Smooth muscle cell (in vitro differentiated cells): ENCODE measurements at regions not wholly inside any gene's neighbourhood (a gene's known extent, or its start where the extent isn't known, plus 50 kb on each side); places are given as distances from the start of the nearest gene placed in this dataset.

Source experiments
- DNase-seq: peaks from one replicate; lab custom pipeline; 2025; ENCODE audit not compliant: unreplicated experiment; lab: John Stamatoyannopoulos, UW
- H2AFZ ChIP-seq: fragments of 200-600 bp; sonication (generic); 2 replicates; pipeline ENCODE4 v1.6.0; 2016; ENCODE audit warnings: antibody characterized with exemption, low read depth, mild to moderate bottlenecking
- H3F3A ChIP-seq: fragments of 200-600 bp; sonication (generic); 2 replicates; pipeline ENCODE4 v1.6.0; 2017; ENCODE audit warnings: antibody characterized with exemption, low read depth
- H3K27ac ChIP-seq: fragments of 200-600 bp; sonication (generic); 2 replicates; pipeline ENCODE4 v1.5.1; 2016; ENCODE audit warnings: low read depth, mild to moderate bottlenecking
- H3K27me3 ChIP-seq: fragments of 200-600 bp; sonication (generic); 2 replicates; pipeline ENCODE4 v1.6.1; 2016; ENCODE audit warnings: low read depth, mild to moderate bottlenecking
- H3K36me3 ChIP-seq: fragments of 200-600 bp; sonication (generic); 2 replicates; pipeline ENCODE4 v1.5.1; 2016; ENCODE audit warnings: low read depth
- H3K4me1 ChIP-seq: fragments of 200-600 bp; sonication (generic); 2 replicates; pipeline ENCODE4 v1.5.1; 2016; ENCODE audit warnings: low read depth
- H3K4me2 ChIP-seq: fragments of 200-600 bp; sonication (generic); 2 replicates; pipeline ENCODE4 v1.6.0; 2016; ENCODE audit warnings: mild to moderate bottlenecking
- H3K4me3 ChIP-seq: fragments of 200-600 bp; sonication (generic); 2 replicates; pipeline ENCODE4 v1.5.1; 2016; ENCODE audit warnings: mild to moderate bottlenecking
- H3K79me2 ChIP-seq: fragments of 200-600 bp; sonication (generic); 2 replicates; pipeline ENCODE4 v1.6.0; 2016; ENCODE audit warnings: low read depth, mild to moderate bottlenecking
- H3K9ac ChIP-seq: fragments of 200-600 bp; sonication (generic); 2 replicates; pipeline ENCODE4 v1.6.0; 2016; ENCODE audit warnings: low read depth
- H3K9me3 ChIP-seq: fragments of 200-600 bp; sonication (generic); replicated peaks from 2 replicates; pipeline ENCODE4 v1.5.1; 2016; ENCODE audit warnings: low read depth
- H4K20me1 ChIP-seq: fragments of 200-600 bp; sonication (generic); 2 replicates; pipeline ENCODE4 v1.6.0; 2016; ENCODE audit warnings: low read depth
- CTCF ChIP-seq: fragments of 200-600 bp; sonication (generic); IDR thresholded peaks from 2 replicates; pipeline ENCODE4 v1.5.1; 2017; ENCODE audit warnings: borderline replicate concordance, mild to moderate bottlenecking, antibody characterized with exemption; ENCODE audit not compliant: insufficient read depth, poor library complexity, severe bottlenecking
- WGBS: methylation state at CpG from one replicate; pipeline ENCODE4 v1.1.7; 2016; ENCODE audit warnings: low lambda C conversion rate; 5-methylcytosine and 5-hydroxymethylcytosine counted together

- Histone ChIP-seq H3K4me1 (no peaks in the 10 kb centered on the region), H3K4me3 (no peak overlapping the region), H3F3A (no peaks in the 10 kb centered on the region), H3K27me3 (no peaks in the 10 kb centered on the region), H4K20me1 (no peaks in the 10 kb centered on the region), H2AFZ (no peak overlapping the region), H3K4me2 (no peak overlapping the region), H3K9ac (no peak overlapping the region), H3K27ac (no peak overlapping the region), H3K36me3 (no peaks in the 10 kb centered on the region), H3K79me2 (no peaks in the 10 kb centered on the region), H3K9me3 (no peaks in the 10 kb centered on the region)
- TF ChIP-seq CTCF = no peak
- WGBS = 98% methylated on average over 6 of the region's 6 CpGs
- DNase-seq = no peak
Measured at GRCh38 chr10:62538606-62539005, 164.4 kb downstream of the ZNF365 start.

- Histone ChIP-seq H3K79me2 (no peaks in the 10 kb centered on the region), H3K9me3 (no peaks in the 10 kb centered on the region), H3K4me2 (no peak overlapping the region), H3K27ac (no peak overlapping the region), H4K20me1 (no peaks in the 10 kb centered on the region), H3K4me1 (peaks cover 14% of the 10 kb centered on the region), H3K9ac (no peak overlapping the region), H3F3A (peaks cover 8% of the 10 kb centered on the region), H3K36me3 (no peaks in the 10 kb centered on the region), H2AFZ (no peak overlapping the region), H3K4me3 (no peak overlapping the region), H3K27me3 (no peaks in the 10 kb centered on the region)
- WGBS = 82% methylated on average over 3 of the region's 3 CpGs
- no peak for DNase-seq
- TF ChIP-seq CTCF = no peak
Measured at GRCh38 chr10:62540389-62540788, 166.2 kb downstream of the ZNF365 start.

- Histone ChIP-seq H3K9me3 (no peaks in the 10 kb centered on the region), H3K4me1 (peaks cover 14% of the 10 kb centered on the region), H3K36me3 (no peaks in the 10 kb centered on the region), H3K4me2 (no peak overlapping the region), H3K79me2 (no peaks in the 10 kb centered on the region), H3K27me3 (no peaks in the 10 kb centered on the region), H2AFZ (no peak overlapping the region), H3K27ac (no peak overlapping the region), H3F3A (peaks cover 8% of the 10 kb centered on the region), H3K9ac (no peak overlapping the region), H4K20me1 (no peaks in the 10 kb centered on the region), H3K4me3 (no peak overlapping the region)
- TF ChIP-seq CTCF = no peak
- no peak for DNase-seq
- 87% methylated on average over 7 of the region's 7 CpGs for WGBS
Measured at GRCh38 chr10:62541811-62542210, 167.6 kb downstream of the ZNF365 start.

GRCh38 chr10:62543571-62544355, 169.6 kb downstream of the ZNF365 start:
- Histone ChIP-seq H4K20me1 (no peaks in the 10 kb centered on the region), H3F3A (peaks cover 8% of the 10 kb centered on the region), H3K4me1 (peaks cover 14% of the 10 kb centered on the region), H3K27me3 (no peaks in the 10 kb centered on the region), H2AFZ (no peak overlapping the region), H3K36me3 (no peaks in the 10 kb centered on the region), H3K4me3 (no peak overlapping the region), H3K27ac (peak overlapping the region; percentile 75), H3K79me2 (no peaks in the 10 kb centered on the region), H3K4me2 (peak overlapping the region; percentile 20), H3K9ac (no peak overlapping the region), H3K9me3 (no peaks in the 10 kb centered on the region)
- no peak for DNase-seq
- no peak for TF ChIP-seq CTCF
- WGBS = 26% methylated on average over 9 of the region's 9 CpGs
